A549 (cell line): ENCODE measurements at regions not wholly inside any gene's neighbourhood (a gene's known extent, or its start where the extent isn't known, plus 50 kb on each side); places are given as distances from the start of the nearest gene placed in this dataset.

Source experiments
- ATAC-seq, 2 experiments: fragments of 200-7000 bp in 1 of 2; fragments of >200 bp in 1 of 2; cut with Nextera tagmentation in 1 of 2; cut with Tn5 transposase in 1 of 2; 3 replicates each; pipeline versions ENCODE4 v1.8.0 to v1.9.1; 2018 to 2020; ENCODE audit warnings: mild to moderate bottlenecking in 1 of 2, moderate library complexity in 1 of 2
- CTCF ChIA-PET: fragments of 300-600 bp; sonication (Branson Sonifier 250); formaldehyde crosslinking; extraction: SDS; loops from one replicate; lab custom pipeline; 2021; ENCODE audit warnings: antibody characterized with exemption, inconsistent platforms; lab: Yijun Ruan, JAX
- POLR2A ChIA-PET: fragments of 350-600 bp; formaldehyde crosslinking; extraction: SDS; loops from one replicate; lab custom pipeline; 2021; ENCODE audit warnings: antibody characterized with exemption, inconsistent platforms; lab: Yijun Ruan, JAX
- DNase-seq, 2 experiments: peaks; one replicate each; pipeline versions ENCODE4 v3.0.0 to v3.0.0-alpha.2; 2011 to 2016; ENCODE audit warnings: low read depth in 1 of 2, low spot score in 1 of 2
- FAIRE-seq: peaks from 2 replicates; lab custom pipeline; 2011; peaks lifted over from hg19 to GRCh38; lab: Jason Lieb, UNC
- H3K27ac ChIP-seq, 2 experiments: fragments of >200 bp; sonication (Bioruptor Twin); formaldehyde crosslinking; 3 replicates each; pipeline ENCODE4 v1.5.1; 2016 to 2017
- H3K4me1 ChIP-seq: fragments of >200 bp; sonication (Bioruptor Twin); formaldehyde crosslinking; 3 replicates; pipeline ENCODE4 v1.6.1; 2016
- H3K4me2 ChIP-seq: fragments of >200 bp; sonication (Bioruptor Twin); formaldehyde crosslinking; 3 replicates; pipeline ENCODE4 v1.6.1; 2016
- H3K4me3 ChIP-seq: fragments of >200 bp; sonication (Bioruptor Twin); formaldehyde crosslinking; 3 replicates; pipeline ENCODE4 v1.5.1; 2016
- H3K9me3 ChIP-seq: fragments of >200 bp; sonication (Bioruptor Twin); formaldehyde crosslinking; 3 replicates; pipeline ENCODE4 v1.6.1; 2016
- BCL3 ChIP-seq: fragments of >200 bp; sonication (Bioruptor Twin); formaldehyde crosslinking; IDR thresholded peaks from 3 replicates; pipeline ENCODE4 v1.6.1; 2016
- BHLHE40 ChIP-seq: IDR thresholded peaks from 2 replicates; pipeline ENCODE4 v1.6.1; 2012; ENCODE audit warnings: low read depth, low read length, inconsistent platforms
- EHF ChIP-seq: fragments of 250-450 bp; sonication (Bioruptor Pico); IDR thresholded peaks from 2 replicates; pipeline ENCODE4 v1.5.0; 2020; ENCODE audit warnings: mild to moderate bottlenecking
- EHMT2 ChIP-seq: fragments of 200-600 bp; sonication (generic); IDR thresholded peaks from 2 replicates; pipeline ENCODE4 v1.6.1; 2016; ENCODE audit warnings: antibody characterized with exemption, low read depth, mild to moderate bottlenecking, moderate library complexity
- EP300 ChIP-seq, 2 experiments: fragments of >200 bp; sonication (Bioruptor Twin); formaldehyde crosslinking; IDR thresholded peaks; 2 replicates in 1 of 2; 3 replicates in 1 of 2; pipeline ENCODE4 v1.6.1; 2016 to 2017
- HEYL ChIP-seq: fragments of 250-450 bp; sonication (Bioruptor Pico); IDR thresholded peaks from 2 replicates; pipeline ENCODE4 v1.8.0; 2021; ENCODE audit warnings: mild to moderate bottlenecking, moderate library complexity
- HMGXB4 ChIP-seq: fragments of 250-450 bp; sonication (Bioruptor Pico); IDR thresholded peaks from 2 replicates; pipeline ENCODE4 v1.5.0; 2021; ENCODE audit warnings: mild to moderate bottlenecking, moderate library complexity, borderline replicate concordance
- HOXB5 ChIP-seq: fragments of 250-450 bp; sonication (Bioruptor Pico); IDR thresholded peaks from 2 replicates; pipeline ENCODE4 v1.5.0; 2020; ENCODE audit warnings: mild to moderate bottlenecking, moderate library complexity
- JUN ChIP-seq, 2 experiments: fragments of >200 bp; sonication (Bioruptor Twin); formaldehyde crosslinking; IDR thresholded peaks; 2 replicates in 1 of 2; 3 replicates in 1 of 2; pipeline ENCODE4 v1.6.1; 2016 to 2017
- KDM5A ChIP-seq: fragments of 200-600 bp; sonication (generic); IDR thresholded peaks from 2 replicates; pipeline ENCODE4 v1.6.1; 2016; ENCODE audit warnings: antibody characterized with exemption, mild to moderate bottlenecking
- MAZ ChIP-seq: fragments of 150-350 bp; IDR thresholded peaks from 2 replicates; pipeline ENCODE4 v1.6.1; 2014; ENCODE audit warnings: antibody characterized with exemption, low read depth, low read length, borderline replicate concordance
- MYC ChIP-seq: IDR thresholded peaks from 2 replicates; pipeline ENCODE4 v1.6.1; 2012; ENCODE audit warnings: mild to moderate bottlenecking, inconsistent platforms, low read length, improper control_type of control experiment, borderline replicate concordance
- NPAS2 ChIP-seq: fragments of 250-450 bp; sonication (Bioruptor Pico); IDR thresholded peaks from 2 replicates; pipeline ENCODE4 v1.8.0; 2022; ENCODE audit warnings: mild to moderate bottlenecking, moderate library complexity, borderline replicate concordance
- NR3C1 ChIP-seq: fragments of >200 bp; sonication (Bioruptor Twin); formaldehyde crosslinking; IDR thresholded peaks from 3 replicates; pipeline ENCODE4 v1.6.1; 2017
- PHF8 ChIP-seq: fragments of 200-600 bp; sonication (generic); IDR thresholded peaks from 2 replicates; pipeline ENCODE4 v1.6.1; 2016; ENCODE audit warnings: low read depth, mild to moderate bottlenecking, antibody characterized with exemption, moderate library complexity, borderline replicate concordance
- POLR2A ChIP-seq: IDR thresholded peaks from 2 replicates; pipeline ENCODE4 v1.6.1; 2012; ENCODE audit warnings: mild to moderate bottlenecking, low read length
- POLR2AphosphoS2 ChIP-seq: conservative IDR thresholded peaks from 2 replicates; pipeline ENCODE4 v1.6.1; 2012; ENCODE audit warnings: low read length, improper control_type of control experiment, inconsistent platforms
- RAD21 ChIP-seq, 2 experiments: fragments of >200 bp in 1 of 2; sonication (Bioruptor Twin) in 1 of 2; formaldehyde crosslinking in 1 of 2; IDR thresholded peaks in 1 of 2; conservative IDR thresholded peaks in 1 of 2; 2 replicates in 1 of 2; 3 replicates in 1 of 2; pipeline ENCODE4 v1.6.1; 2012 to 2018; ENCODE audit warnings: inconsistent platforms in 1 of 2
- RCOR1 ChIP-seq: fragments of 150-350 bp; IDR thresholded peaks from 2 replicates; pipeline ENCODE4 v1.6.1; 2014; ENCODE audit warnings: antibody characterized with exemption, low read length, low read depth
- RFX5 ChIP-seq: fragments of 450-650 bp; IDR thresholded peaks from 2 replicates; pipeline ENCODE4 v1.7.1; 2014; ENCODE audit warnings: antibody characterized with exemption, mild to moderate bottlenecking, moderate library complexity
- SMC3 ChIP-seq: fragments of >200 bp; sonication (Bioruptor Twin); formaldehyde crosslinking; IDR thresholded peaks from 3 replicates; pipeline ENCODE4 v1.6.1; 2018; ENCODE audit warnings: inconsistent platforms
- TFCP2L1 ChIP-seq: fragments of 250-450 bp; sonication (Bioruptor Pico); IDR thresholded peaks from 2 replicates; pipeline ENCODE4 v1.5.0; 2021; ENCODE audit warnings: mild to moderate bottlenecking
- ZC3H11A ChIP-seq: fragments of 450-650 bp; IDR thresholded peaks from 2 replicates; pipeline ENCODE4 v1.6.1; 2014; ENCODE audit warnings: antibody characterized with exemption, mild to moderate bottlenecking
- ZFP36 ChIP-seq: fragments of 450-650 bp; IDR thresholded peaks from 2 replicates; pipeline ENCODE4 v1.6.1; 2014; ENCODE audit warnings: borderline replicate concordance; ENCODE audit not compliant: partially characterized antibody
- ZNF302 ChIP-seq: fragments of 250-450 bp; sonication (Bioruptor Pico); IDR thresholded peaks from 2 replicates; pipeline ENCODE4 v1.9.0; 2021; ENCODE audit warnings: inconsistent platforms, mild to moderate bottlenecking, moderate library complexity
- ZSCAN20 ChIP-seq: fragments of 250-450 bp; sonication (Bioruptor Pico); IDR thresholded peaks from 2 replicates; pipeline ENCODE4 v1.8.0; 2022; ENCODE audit warnings: mild to moderate bottlenecking, moderate library complexity
- WGBS: methylation state at CpG from one replicate; pipeline ENCODE4 v1.1.6; 2017; ENCODE audit errors: missing lambda C conversion rate; 5-methylcytosine and 5-hydroxymethylcytosine counted together

- H3K9me3 ChIP-seq, result no peaks in the 10 kb centered on the region
- ChIA-PET POLR2A (no interaction called here), CTCF (interaction anchor here (0.6 kb wide), 1 partner anchor 231 kb away, joined by 3 read pairs; no protein-coding TSS in a partner anchor)
- no peak overlapping the region for H3K27ac ChIP-seq
- 35% methylated on average over 11 of the region's 11 CpGs for WGBS
- H3K4me2 ChIP-seq, result no peak overlapping the region
- no peak for DNase-seq
- no peaks in the 10 kb centered on the region for H3K4me1 ChIP-seq
- TF ChIP-seq SMC3, result no peak
- no peak for TF ChIP-seq TFCP2L1 (CRISPR knock-in tag)
- no peak for TF ChIP-seq NR3C1
- no peak for TF ChIP-seq HEYL (CRISPR knock-in tag)
- no peak for TF ChIP-seq POLR2A
- TF ChIP-seq BCL3, result no peak
- no peak for TF ChIP-seq MAZ
- TF ChIP-seq HOXB5 (CRISPR knock-in tag), result no peak
- TF ChIP-seq KDM5A, result no peak
- no peak for TF ChIP-seq PHF8
- no peak for TF ChIP-seq RFX5
- no peak for TF ChIP-seq EHMT2
- no peak for TF ChIP-seq POLR2AphosphoS2
- no peak for TF ChIP-seq MYC
- no peak for TF ChIP-seq ZC3H11A
- TF ChIP-seq ZSCAN20 (CRISPR knock-in tag), result no peak
- TF ChIP-seq RCOR1, result no peak
- TF ChIP-seq EP300 (IDR thresholded peaks at IDR 0.05), result no peak
- no peak for TF ChIP-seq JUN (IDR thresholded peaks at IDR 0.05)
- no peak for TF ChIP-seq ZNF302 (CRISPR knock-in tag)
- no peak for ATAC-seq
- FAIRE-seq, result no peak
- H3K4me3 ChIP-seq, result no peak overlapping the region
Observed at GRCh38 chr21:32918478-32919120, 107.1 kb upstream of the OLIG2 start.

- CTCF ChIA-PET, result interaction anchor here (0.6 to 2.2 kb wide), 3 partner anchors 20 to 277 kb away, joined by 3 to 6 read pairs (median 3); no protein-coding TSS in a partner anchor
- WGBS, result 16% methylated on average over 5 of the region's 5 CpGs
- ATAC-seq, result no peak
Observed at GRCh38 chr21:32920474-32920873, 105.3 kb upstream of the OLIG2 start.

GRCh38 chr21:32921632-32922230 lies 104.0 kb upstream of the OLIG2 start:
- DNase-seq, result peak in 1 of 2 experiments; percentile 12
- H3K9me3 ChIP-seq, result peaks cover 11% of the 10 kb centered on the region; the same call in 2 of the 3 replicates

More at GRCh38 chr21:32920474-32920873, 105.3 kb upstream of the OLIG2 start:
- Histone ChIP-seq H3K4me1 (no peaks in the 10 kb centered on the region), H3K9me3 (peaks cover 7% of the 10 kb centered on the region; the same call in 1 of the 3 replicates), H3K4me2 (no peak overlapping the region), H3K27ac (no peak overlapping the region), H3K4me3 (no peak overlapping the region)
- FAIRE-seq (no peak), DNase-seq (no peak)
- POLR2A ChIA-PET, result no interaction called here
- TF ChIP-seq ZFP36 (no peak), ZSCAN20 (CRISPR knock-in tag) (no peak), RAD21 (conservative IDR thresholded peaks at IDR 0.05 in 1 of 2, IDR thresholded peaks at IDR 0.05 in 1 of 2) (no peak), EHF (CRISPR knock-in tag) (no peak), POLR2AphosphoS2 (no peak)

More at GRCh38 chr21:32921632-32922230, 104.0 kb upstream of the OLIG2 start:
- Histone ChIP-seq H3K4me2 (no peak overlapping the region), H3K27ac (no peak overlapping the region), H3K4me3 (no peak overlapping the region), H3K4me1 (no peaks in the 10 kb centered on the region)
- FAIRE-seq (no peak), ATAC-seq (0 out of 6 replicates have a peak, but pooled peaks of 1 of the 2 experiments have one; percentile 45)
- 28% methylated on average over 7 of the region's 7 CpGs for WGBS
- ChIA-PET CTCF (interaction anchor here (2.2 kb wide), 1 partner anchor 19 kb away, joined by 6 read pairs; no protein-coding TSS in a partner anchor), POLR2A (no interaction called here)
- no peak for TF ChIP-seq NPAS2 (CRISPR knock-in tag)
- TF ChIP-seq HMGXB4 (CRISPR knock-in tag), result no peak
- TF ChIP-seq BHLHE40, result no peak
